Cardiac muscle cell (in vitro differentiated cells and primary cell): ENCODE measurements at regions not wholly inside any gene's neighbourhood (a gene's known extent, or its start where the extent isn't known, plus 50 kb on each side); places are given as distances from the start of the nearest gene placed in this dataset.
A peak's percentile ranks its signal among the peaks of the same experiment; 100 is the strongest.

Experiments used
- DNase-seq, 2 donors: peaks; one replicate each; pipeline versions ENCODE4 v3.0.0 to v3.0.0-alpha.2; 2010 to 2017; ENCODE audit warnings: low read depth in 1 of 2, low spot score in 1 of 2
- H3K27ac ChIP-seq: fragments of 200-600 bp; sonication (generic); 2 replicates; pipeline ENCODE4 v1.5.1; 2016
- H3K27me3 ChIP-seq: fragments of 200-600 bp; sonication (generic); 2 replicates; pipeline ENCODE4 v1.6.0; 2016; ENCODE audit warnings: control low read depth
- H3K36me3 ChIP-seq: fragments of 200-600 bp; sonication (generic); 2 replicates; pipeline ENCODE4 v1.5.1; 2016; ENCODE audit warnings: control low read depth
- H3K4me1 ChIP-seq: fragments of 200-600 bp; sonication (generic); 2 replicates; pipeline ENCODE4 v1.8.1; 2017; ENCODE audit warnings: low read depth, mild to moderate bottlenecking, mixed run types
- H3K4me3 ChIP-seq: fragments of 200-600 bp; sonication (generic); 2 replicates; pipeline ENCODE4 v1.5.1; 2016; ENCODE audit warnings: mild to moderate bottlenecking
- H3K9me3 ChIP-seq: fragments of 200-600 bp; sonication (generic); 2 replicates; pipeline ENCODE4 v1.5.1; 2017; ENCODE audit warnings: low read depth, mild to moderate bottlenecking, control low read depth
- TF ChIP-seq, protein P1 (sequence below): IDR thresholded peaks from 2 replicates; pipeline ENCODE4 v1.5.1; 2012; ENCODE audit warnings: low read depth, mild to moderate bottlenecking, low read length

DNA sequence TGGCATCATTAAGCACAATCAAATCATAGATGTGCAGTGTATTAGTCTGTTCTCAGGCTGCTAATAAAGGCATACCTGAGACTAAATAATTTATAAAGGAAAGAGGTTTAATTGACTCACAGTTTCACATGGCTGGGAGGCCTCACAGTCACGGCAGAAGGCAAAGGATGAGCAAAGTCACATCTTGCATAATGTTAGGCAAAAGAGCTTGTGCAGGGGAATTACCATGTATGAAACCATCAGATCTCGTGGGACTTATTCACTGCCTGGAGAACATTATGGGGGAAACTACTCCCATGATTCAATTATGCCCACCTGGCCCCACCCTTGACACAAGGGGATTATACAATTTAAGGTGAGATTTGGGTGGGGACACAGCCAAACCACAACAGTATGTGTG, 245.2 kb upstream of the DACH1 start:
- H3K36me3 ChIP-seq, result no peaks in the 10 kb centered on the region
- H3K4me3 ChIP-seq, result no peak overlapping the region
- H3K4me1 ChIP-seq, result no peaks in the 10 kb centered on the region
- TF ChIP-seq, protein P1, sequence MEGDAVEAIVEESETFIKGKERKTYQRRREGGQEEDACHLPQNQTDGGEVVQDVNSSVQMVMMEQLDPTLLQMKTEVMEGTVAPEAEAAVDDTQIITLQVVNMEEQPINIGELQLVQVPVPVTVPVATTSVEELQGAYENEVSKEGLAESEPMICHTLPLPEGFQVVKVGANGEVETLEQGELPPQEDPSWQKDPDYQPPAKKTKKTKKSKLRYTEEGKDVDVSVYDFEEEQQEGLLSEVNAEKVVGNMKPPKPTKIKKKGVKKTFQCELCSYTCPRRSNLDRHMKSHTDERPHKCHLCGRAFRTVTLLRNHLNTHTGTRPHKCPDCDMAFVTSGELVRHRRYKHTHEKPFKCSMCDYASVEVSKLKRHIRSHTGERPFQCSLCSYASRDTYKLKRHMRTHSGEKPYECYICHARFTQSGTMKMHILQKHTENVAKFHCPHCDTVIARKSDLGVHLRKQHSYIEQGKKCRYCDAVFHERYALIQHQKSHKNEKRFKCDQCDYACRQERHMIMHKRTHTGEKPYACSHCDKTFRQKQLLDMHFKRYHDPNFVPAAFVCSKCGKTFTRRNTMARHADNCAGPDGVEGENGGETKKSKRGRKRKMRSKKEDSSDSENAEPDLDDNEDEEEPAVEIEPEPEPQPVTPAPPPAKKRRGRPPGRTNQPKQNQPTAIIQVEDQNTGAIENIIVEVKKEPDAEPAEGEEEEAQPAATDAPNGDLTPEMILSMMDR, result no peak
- DNase-seq, result no peak
- no peaks in the 10 kb centered on the region for H3K27me3 ChIP-seq
- no peak overlapping the region for H3K27ac ChIP-seq
- H3K9me3 ChIP-seq, result no peaks in the 10 kb centered on the region

DNA sequence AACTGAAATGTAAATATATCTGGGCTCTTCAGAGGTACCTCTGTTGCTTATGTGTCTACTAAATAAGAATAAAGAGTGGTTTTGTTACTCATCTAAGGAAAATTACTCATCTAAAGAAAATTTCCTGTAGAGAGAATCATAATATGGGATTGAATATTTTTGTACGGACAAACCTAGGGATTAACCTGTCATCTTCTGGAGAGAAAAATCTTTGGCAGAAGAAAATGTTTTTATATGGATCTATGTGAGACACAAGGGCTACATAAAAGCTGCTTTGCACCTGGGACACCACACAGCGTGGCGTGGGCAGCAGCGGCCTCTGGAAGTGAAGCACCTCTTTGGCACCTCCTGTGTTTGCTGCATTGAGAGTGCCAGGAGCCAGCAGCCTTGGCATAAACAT, 242.9 kb upstream of the DACH1 start:
- H3K4me1 ChIP-seq, result no peaks in the 10 kb centered on the region
- H3K9me3 ChIP-seq, result no peaks in the 10 kb centered on the region
- TF ChIP-seq, protein P1, result no peak
- no peaks in the 10 kb centered on the region for H3K27me3 ChIP-seq
- H3K27ac ChIP-seq, result no peak overlapping the region
- H3K36me3 ChIP-seq, result no peaks in the 10 kb centered on the region
- no peak overlapping the region for H3K4me3 ChIP-seq
- no peak for DNase-seq

DNA sequence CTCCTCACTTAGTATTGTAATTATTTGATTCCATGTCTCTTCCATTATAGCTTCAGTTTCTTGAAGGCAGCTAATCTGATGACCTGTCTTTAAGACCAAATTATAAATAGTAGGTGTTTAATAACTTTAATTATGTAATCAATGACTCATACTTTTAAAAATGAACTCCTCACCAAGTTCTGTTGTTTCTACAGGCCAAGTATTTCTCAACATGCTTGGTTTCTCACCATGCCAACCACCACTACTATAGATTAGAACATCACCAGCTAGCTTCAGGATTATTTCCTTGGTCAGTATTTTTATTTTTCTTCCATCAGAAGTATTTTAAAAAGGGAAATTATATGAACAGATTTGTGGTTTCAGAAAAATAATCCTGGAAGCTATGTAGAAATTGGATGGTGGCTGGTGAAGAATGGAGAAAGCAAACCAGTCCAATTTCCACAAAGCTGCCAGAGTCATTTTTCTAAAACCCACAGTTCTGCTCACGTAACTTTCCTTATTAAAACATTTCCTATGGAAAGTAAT, 237.7 kb upstream of the DACH1 start:
- no peak overlapping the region for H3K4me3 ChIP-seq
- DNase-seq, result peak in 1 of 2 donors; percentile 1
- TF ChIP-seq, protein P1, result no peak
- H3K9me3 ChIP-seq, result no peaks in the 10 kb centered on the region
- H3K4me1 ChIP-seq, result no peaks in the 10 kb centered on the region
- H3K27ac ChIP-seq, result no peak overlapping the region
- H3K27me3 ChIP-seq, result no peaks in the 10 kb centered on the region
- H3K36me3 ChIP-seq, result no peaks in the 10 kb centered on the region

DNA sequence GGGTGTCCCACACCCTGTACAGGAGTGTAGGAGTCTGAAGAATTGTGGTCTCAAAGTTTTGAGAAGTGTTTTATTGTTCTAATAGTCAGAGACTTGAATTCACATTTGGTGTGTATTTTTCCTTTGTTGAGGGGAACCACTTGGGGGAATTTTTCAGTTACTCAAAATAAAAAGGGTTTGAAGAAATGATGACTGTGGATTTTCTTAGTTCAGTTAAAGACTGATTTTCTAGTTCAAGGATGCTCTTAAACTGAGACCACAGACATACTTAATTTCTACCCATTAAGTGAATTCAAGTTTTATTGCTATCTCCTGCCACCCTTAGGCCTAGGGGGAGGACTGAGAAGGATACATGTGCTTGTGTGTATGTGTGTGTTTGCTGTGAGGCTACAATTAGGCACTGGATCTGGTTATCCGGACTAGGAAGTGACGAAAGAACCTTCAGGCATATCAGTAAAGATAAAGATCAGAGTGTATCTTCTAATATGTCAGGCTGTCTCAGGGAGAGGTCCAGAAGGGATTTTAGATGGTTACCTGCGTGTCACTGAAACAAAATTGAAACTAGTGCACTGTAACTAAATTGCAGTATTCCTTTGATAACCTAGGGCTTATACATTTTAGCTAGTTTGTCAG, 234.9 kb upstream of the DACH1 start:
- Histone ChIP-seq H3K9me3 (no peaks in the 10 kb centered on the region), H3K27me3 (no peaks in the 10 kb centered on the region), H3K4me1 (no peaks in the 10 kb centered on the region), H3K36me3 (no peaks in the 10 kb centered on the region), H3K27ac (no peak overlapping the region), H3K4me3 (no peak overlapping the region)
- no peak for DNase-seq
- TF ChIP-seq, protein P1, result no peak

DNA sequence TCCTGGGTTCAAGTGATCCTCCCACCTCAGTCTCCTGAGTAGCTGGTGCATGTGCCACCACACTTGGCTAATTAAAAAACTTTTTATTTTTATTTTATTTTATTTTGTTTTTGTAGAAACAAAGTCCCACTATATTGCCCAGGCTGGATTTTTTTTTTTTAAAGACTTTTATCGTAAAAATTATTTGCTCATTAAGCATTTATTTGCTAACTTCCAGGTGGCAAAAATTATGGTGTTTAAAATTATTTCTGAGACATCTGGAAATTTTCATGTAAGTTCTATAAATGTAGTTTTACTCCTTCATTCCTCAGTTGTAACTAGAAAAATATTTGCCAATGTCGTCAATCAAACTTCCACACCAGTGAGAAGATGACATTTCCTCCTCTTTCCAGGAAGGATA, 233.3 kb upstream of the DACH1 start:
- Histone ChIP-seq H3K4me1 (no peaks in the 10 kb centered on the region), H3K27me3 (no peaks in the 10 kb centered on the region), H3K27ac (no peak overlapping the region), H3K36me3 (no peaks in the 10 kb centered on the region), H3K9me3 (no peaks in the 10 kb centered on the region), H3K4me3 (no peak overlapping the region)
- TF ChIP-seq, protein P1, result no peak
- no peak for DNase-seq
